OCI-LY7 (cell line): ENCODE measurements at regions not wholly inside any gene's neighbourhood (a gene's known extent, or its start where the extent isn't known, plus 50 kb on each side); places are given as distances from the start of the nearest gene placed in this dataset.

Source experiments
- BruUV-seq: library from RNA; stranded (reverse); fragments of 400-500 nt; replicated peaks from 2 replicates; lab custom pipeline; 2021; lab: Mats Ljungman, UMichigan
- CTCF ChIA-PET: fragments of 300-600 bp; sonication (Branson Sonifier 250); formaldehyde crosslinking; loops from one replicate; lab custom pipeline; 2022; ENCODE audit warnings: antibody characterized with exemption; ENCODE audit not compliant: unreplicated experiment; lab: Charles Lee
- POLR2A ChIA-PET: fragments of 300-600 bp; sonication (Branson Sonifier 250); formaldehyde crosslinking; loops from one replicate; lab custom pipeline; 2022; ENCODE audit warnings: antibody characterized with exemption; lab: Charles Lee
- DNase-seq: peaks from one replicate; pipeline ENCODE4 v3.0.0-alpha.2; 2015; ENCODE audit warnings: low spot score
- H2AFZ ChIP-seq: fragments of 200-600 bp; sonication (generic), shearing (Covaris generic); 2 replicates; pipeline ENCODE4 v1.6.1; 2014; ENCODE audit warnings: mild to moderate bottlenecking, antibody characterized with exemption, low read length, moderate library complexity
- H3K27ac ChIP-seq: fragments of 200-600 bp; sonication (generic); 2 replicates; pipeline ENCODE4 v1.5.1; 2014; ENCODE audit warnings: mixed run types, low read depth, mild to moderate bottlenecking, moderate library complexity, low read length, inconsistent platforms; ENCODE audit not compliant: poor library complexity, severe bottlenecking
- H3K36me3 ChIP-seq: fragments of 200-600 bp; sonication (generic); 2 replicates; pipeline ENCODE4 v1.6.1; 2014; ENCODE audit warnings: mild to moderate bottlenecking, antibody characterized with exemption, low read length, moderate library complexity, mixed read lengths; ENCODE audit not compliant: insufficient read depth
- H3K4me1 ChIP-seq: fragments of 200-600 bp; sonication (generic); 2 replicates; pipeline ENCODE4 v1.5.1; 2014; ENCODE audit warnings: mild to moderate bottlenecking, low read length; ENCODE audit not compliant: insufficient read depth, poor library complexity, severe bottlenecking
- H3K4me2 ChIP-seq: fragments of 200-600 bp; sonication (generic); 2 replicates; pipeline ENCODE4 v1.6.1; 2014; ENCODE audit warnings: mild to moderate bottlenecking, low read length
- H3K4me3 ChIP-seq: fragments of 200-600 bp; sonication (generic); 2 replicates; pipeline ENCODE4 v1.5.1; 2014; ENCODE audit warnings: mild to moderate bottlenecking, low read depth, low read length; ENCODE audit not compliant: poor library complexity, severe bottlenecking
- H3K79me2 ChIP-seq: fragments of 200-600 bp; sonication (generic); 2 replicates; pipeline ENCODE4 v1.6.1; 2016; ENCODE audit warnings: low read depth, mild to moderate bottlenecking, low read length, moderate library complexity, mixed read lengths; ENCODE audit not compliant: insufficient read depth
- H3K9me2 ChIP-seq: fragments of 200-600 bp; sonication (generic); 2 replicates; pipeline ENCODE4 v1.6.1; 2016; ENCODE audit warnings: mild to moderate bottlenecking, low read length, mixed read lengths; ENCODE audit not compliant: insufficient read depth
- H3K9me3 ChIP-seq: fragments of 200-600 bp; sonication (generic); 2 replicates; pipeline ENCODE4 v1.6.1; 2014; ENCODE audit warnings: mild to moderate bottlenecking, mixed run types, low read length, mixed read lengths
- H4K20me1 ChIP-seq: fragments of 200-600 bp; sonication (generic); 2 replicates; pipeline ENCODE4 v1.6.1; 2014; ENCODE audit warnings: mild to moderate bottlenecking, antibody characterized with exemption, low read length, moderate library complexity, mixed read lengths; ENCODE audit not compliant: insufficient read depth
- CTCF ChIP-seq: fragments of 200-600 bp; sonication (generic); conservative IDR thresholded peaks from 2 replicates; pipeline ENCODE4 v1.5.1; 2014; ENCODE audit warnings: mild to moderate bottlenecking, antibody characterized with exemption, low read length, moderate library complexity, mixed read lengths
- EZH2phosphoT487 ChIP-seq: fragments of 200-600 bp; sonication (generic); IDR thresholded peaks from 2 replicates; pipeline ENCODE4 v1.6.1; 2018; ENCODE audit warnings: low read depth, borderline replicate concordance, mild to moderate bottlenecking, mixed run types, antibody characterized with exemption, low read length, moderate library complexity, mixed read lengths
- intact Hi-C: fragments of 100-400 bp; cut with micrococcal nuclease; formaldehyde crosslinking; loops from one replicate; pipeline ENCODE4 v1.10.0; 2022; ENCODE audit not compliant: unreplicated experiment

DNA sequence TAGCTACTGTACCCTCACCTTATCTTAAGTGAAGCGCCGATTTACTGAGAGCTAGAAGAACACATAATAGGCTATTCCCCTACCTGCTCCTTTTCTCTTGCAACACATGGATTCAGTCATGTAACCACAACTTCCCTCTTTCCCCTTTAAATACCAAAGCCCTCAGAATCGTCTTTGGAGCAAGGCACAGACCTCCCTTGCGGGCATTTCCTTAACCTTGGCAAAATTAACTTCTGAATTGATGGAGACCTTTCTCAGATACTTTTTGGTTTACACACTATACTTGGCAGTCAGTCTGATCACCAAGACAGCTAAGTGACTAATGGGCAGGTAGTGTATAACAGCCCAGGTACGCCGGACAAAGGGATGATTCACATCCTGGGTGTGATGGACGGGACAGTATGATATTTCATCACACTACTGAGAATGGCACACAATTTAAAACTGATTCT, 72.7 kb upstream of the SEC61G start:
- no peak overlapping the region for H3K4me2 ChIP-seq
- H3K36me3 ChIP-seq: no peaks in the 10 kb centered on the region
- H3K4me3 ChIP-seq: no peak overlapping the region
- H3K79me2 ChIP-seq: no peaks in the 10 kb centered on the region
- H3K27ac ChIP-seq: no peak overlapping the region
- BruUV-seq: no TSS peak
- no peak overlapping the region for H2AFZ ChIP-seq
- no peaks in the 10 kb centered on the region for H3K9me2 ChIP-seq
- POLR2A ChIA-PET: no interaction called here
- no peaks in the 10 kb centered on the region for H4K20me1 ChIP-seq
- H3K9me3 ChIP-seq: no peaks in the 10 kb centered on the region
- CTCF ChIA-PET: no interaction called here
- no peaks in the 10 kb centered on the region for H3K4me1 ChIP-seq
- TF ChIP-seq CTCF: no peak
- no peak for TF ChIP-seq EZH2phosphoT487
- intact Hi-C loops: no loop called here
- DNase-seq: no peak

DNA sequence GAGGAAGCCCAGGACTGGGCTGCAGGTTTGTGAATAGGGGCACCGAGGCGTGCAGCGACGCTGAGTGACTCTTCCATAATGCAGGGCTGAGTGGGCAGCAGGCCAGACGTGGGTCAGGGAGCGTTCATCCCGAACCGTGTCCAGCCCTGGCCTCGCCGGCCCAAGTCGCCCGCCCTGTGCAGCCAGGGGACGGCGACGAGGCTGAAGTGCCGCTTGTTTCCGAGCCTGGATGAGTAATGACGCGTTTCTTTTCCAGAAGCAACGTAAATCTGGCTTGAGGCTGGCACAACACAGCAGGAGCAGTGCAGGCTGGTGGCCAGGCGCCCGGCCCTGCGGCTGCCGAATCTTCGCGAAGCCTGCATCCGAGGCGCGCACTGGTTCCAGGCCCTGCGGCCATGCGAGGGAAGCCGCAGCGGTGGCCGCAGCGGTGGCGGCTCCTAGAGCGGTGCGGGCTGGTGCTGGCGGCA, 74.0 kb upstream of the SEC61G start:
- no peak for TF ChIP-seq EZH2phosphoT487
- TF ChIP-seq CTCF: no peak
- CTCF ChIA-PET: no interaction called here
- no peak overlapping the region for H2AFZ ChIP-seq
- no peak for DNase-seq
- no peaks in the 10 kb centered on the region for H3K9me3 ChIP-seq
- no peak overlapping the region for H3K4me3 ChIP-seq
- H3K4me1 ChIP-seq: no peaks in the 10 kb centered on the region
- H3K4me2 ChIP-seq: no peak overlapping the region
- POLR2A ChIA-PET: no interaction called here
- no peaks in the 10 kb centered on the region for H3K36me3 ChIP-seq
- no peak overlapping the region for H3K27ac ChIP-seq
- no peaks in the 10 kb centered on the region for H3K79me2 ChIP-seq
- intact Hi-C loops: no loop called here
- no TSS peak for BruUV-seq
- no peaks in the 10 kb centered on the region for H3K9me2 ChIP-seq
- H4K20me1 ChIP-seq: no peaks in the 10 kb centered on the region

DNA sequence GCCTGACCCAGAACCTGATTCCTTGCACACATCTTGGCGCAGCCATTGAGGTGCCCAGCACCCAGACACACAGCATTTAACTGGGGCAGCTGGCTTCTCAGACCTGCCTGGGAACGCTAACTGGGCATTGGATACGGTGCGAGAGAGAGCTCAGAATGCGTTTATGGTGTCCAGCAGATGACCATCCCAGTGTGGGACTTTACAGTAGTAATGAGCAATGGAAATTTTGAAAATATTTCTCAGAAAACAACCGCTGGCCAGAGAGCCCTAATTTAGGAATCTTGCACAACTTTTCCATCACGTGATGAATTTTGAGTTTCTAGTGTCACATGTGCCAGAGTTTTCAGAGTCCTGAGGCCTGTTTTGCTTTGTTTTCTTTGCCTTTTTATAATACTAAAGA, 78.2 kb upstream of the SEC61G start:
- ChIA-PET CTCF (no interaction called here), POLR2A (no interaction called here)
- Histone ChIP-seq H3K4me1 (no peaks in the 10 kb centered on the region), H3K9me2 (no peaks in the 10 kb centered on the region), H2AFZ (no peak overlapping the region), H3K9me3 (no peaks in the 10 kb centered on the region), H3K27ac (no peak overlapping the region), H4K20me1 (no peaks in the 10 kb centered on the region), H3K4me3 (no peak overlapping the region), H3K36me3 (no peaks in the 10 kb centered on the region), H3K4me2 (no peak overlapping the region), H3K79me2 (no peaks in the 10 kb centered on the region)
- intact Hi-C loops: no loop called here
- no peak for DNase-seq
- no TSS peak for BruUV-seq
- TF ChIP-seq CTCF (no peak), EZH2phosphoT487 (no peak)
